Hepatic stellate cell (primary cell): ENCODE measurements at regions not wholly inside any gene's neighbourhood (a gene's known extent, or its start where the extent isn't known, plus 50 kb on each side); places are given as distances from the start of the nearest gene placed in this dataset.

Experiments
- DNase-seq: peaks from one replicate; pipeline ENCODE4 v3.0.0; 2011; ENCODE audit warnings: low spot score

DNA sequence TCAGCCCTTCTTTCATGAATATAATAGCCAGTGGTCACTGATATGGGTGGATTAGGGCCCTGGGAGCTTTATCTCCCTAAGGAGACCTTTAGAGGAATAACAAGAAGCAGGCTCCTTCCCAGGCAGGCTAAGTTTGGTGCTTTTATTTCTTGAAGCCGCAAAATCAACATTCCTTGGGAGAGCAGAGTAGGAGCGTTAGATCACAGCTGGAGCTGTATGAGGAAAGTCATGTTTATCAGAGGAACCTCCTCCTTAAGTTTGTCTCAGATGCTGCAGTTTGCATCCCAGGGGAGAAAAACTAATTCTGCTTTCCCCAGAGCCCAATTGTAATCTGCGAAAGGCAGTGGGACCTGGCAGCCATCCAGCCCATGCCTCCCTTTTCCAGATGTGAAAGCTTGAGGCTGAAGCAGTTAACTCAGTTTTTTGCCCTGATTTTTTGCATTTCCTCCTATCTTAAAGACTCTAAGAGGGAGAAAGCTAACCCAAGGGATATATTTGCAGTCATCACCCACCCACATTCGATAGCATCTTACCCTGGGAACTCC, 186.0 kb upstream of the FRMPD4 start:
- DNase-seq: no peak

DNA sequence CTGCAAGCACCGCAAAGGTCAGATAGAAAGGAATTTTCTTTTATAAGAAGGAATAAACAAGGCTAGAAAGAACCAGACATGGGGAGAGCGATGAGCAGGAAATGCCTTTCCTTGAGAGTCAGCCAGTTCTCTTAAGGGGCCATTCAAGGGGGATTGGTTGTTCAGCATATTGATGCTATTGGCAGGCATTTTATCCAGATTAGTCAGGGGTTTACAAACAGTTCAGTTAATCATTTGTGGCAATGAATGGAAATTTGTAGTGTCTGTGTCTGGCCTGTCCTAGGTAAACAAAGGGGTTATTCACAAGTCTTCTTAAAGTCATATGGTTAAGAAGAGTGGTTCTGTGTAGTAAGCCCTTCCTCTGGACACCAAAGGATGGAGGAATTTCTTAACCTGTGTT, 184.7 kb upstream of the FRMPD4 start:
- peak; percentile 4 for DNase-seq

DNA sequence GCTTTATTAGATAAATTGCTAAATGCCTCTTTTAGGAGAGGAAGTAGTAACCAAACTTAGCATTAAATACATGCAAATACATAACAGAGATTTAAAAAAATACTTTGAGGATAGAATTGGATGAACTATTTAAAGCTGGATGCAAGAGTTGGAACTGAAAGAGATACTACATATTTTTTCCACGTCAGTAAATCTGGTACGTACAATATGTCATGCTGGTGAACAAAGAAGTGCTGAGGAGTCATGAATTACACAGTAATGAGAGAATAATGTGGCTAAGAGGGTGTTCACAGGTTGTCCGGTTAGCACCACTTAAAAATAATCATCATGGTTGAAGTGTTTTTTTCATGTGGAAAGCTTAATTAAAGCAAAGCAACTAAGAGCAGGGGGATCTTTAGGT, 184.1 kb upstream of the FRMPD4 start:
- DNase-seq: no peak

DNA sequence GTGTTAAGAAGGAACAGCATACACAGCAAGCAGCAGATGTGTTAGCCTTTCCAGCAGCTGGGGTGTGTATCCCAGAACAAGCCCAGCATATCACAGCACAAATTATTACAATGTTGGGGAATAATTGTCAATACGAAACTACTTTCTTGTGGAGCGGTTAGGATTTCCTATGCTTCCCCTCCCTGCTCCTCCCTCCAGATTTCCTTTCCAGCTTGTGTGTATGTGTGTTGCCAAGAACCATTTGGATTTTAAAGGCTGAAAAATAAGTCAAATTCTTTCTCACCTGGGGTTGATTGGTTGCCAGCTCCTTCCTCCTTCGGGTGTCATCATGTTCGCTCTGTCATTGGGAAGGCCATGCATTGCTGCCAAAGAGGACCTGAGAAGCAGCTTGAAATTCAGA, 178.2 kb upstream of the FRMPD4 start:
- no peak for DNase-seq

DNA sequence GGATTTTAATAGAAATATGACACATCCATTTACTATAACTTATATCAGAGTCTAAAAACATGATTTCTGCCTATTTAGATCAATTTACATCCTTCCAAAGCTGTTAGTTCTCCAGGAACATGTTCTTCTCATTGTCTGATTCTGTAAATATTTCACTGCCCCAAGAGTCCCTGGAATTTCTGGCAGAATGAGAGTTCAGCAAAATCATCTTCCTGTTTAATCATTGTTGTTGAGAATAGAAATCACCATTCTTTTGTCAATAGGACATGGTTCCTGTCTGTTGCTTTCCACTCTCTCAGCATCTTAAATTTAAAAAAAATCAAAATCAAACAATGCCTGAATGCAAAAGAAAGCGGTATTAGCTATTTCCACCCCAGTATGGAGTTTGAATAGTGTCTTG, 172.8 kb upstream of the FRMPD4 start:
- no peak for DNase-seq

DNA sequence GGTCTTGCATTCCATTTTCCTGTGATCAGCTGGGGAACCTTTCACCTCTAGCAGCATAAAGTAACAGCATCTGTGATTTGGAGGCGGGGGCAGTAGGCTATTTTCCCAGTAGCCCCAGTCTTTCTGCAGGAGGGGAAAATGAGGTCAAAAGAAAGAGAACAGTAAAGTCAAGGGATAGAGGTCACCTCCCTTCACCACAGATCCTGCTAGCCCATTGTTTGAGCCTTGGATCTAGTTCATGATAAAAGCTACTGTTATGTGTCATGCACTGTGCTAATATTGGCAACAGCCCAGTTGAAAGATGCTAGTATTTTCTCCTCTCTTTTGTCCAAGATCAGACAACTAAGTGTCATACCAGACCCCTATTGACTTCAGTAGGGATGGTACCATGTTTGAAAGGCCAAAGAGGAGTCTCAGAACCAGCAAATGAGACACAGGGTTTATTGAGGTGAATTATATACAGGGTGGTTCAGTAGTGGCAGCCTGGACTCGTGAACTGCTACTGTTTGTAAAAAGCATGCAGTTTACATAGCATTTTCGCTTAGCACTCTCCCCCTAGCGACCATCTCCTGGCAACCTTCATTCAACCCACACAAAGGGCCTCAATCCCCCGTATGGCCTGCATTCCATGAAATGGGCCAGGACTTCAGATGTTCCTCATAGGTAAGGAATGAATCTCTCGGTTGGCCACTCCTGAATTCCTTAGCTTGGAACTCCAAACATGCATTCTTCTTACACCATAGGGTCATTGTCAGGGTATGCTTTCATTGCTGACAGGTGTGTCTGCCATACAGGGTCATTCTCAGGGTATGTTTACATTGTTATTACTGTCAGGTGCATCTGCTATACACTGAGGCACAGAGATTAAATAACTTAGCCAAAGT, 170.0 kb upstream of the FRMPD4 start:
- no peak for DNase-seq

DNA sequence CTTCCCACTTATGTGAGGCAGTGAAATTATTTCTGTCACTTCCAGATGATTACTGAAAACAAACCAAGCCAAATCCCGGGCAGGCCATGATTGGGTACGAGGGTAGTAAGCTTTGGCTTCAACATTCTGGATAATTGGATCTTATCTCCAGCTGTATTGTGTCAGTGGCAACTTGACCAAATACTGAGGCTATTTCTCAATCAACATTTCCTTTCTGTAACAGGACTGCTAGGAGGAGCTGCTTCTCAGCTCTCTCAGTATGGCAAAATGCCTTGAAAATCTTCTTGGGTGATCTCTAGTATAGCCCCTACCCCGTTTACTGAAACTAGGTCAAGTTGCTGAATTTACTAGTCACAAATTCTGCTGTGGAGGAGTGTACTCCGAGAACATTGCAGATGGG, 169.3 kb upstream of the FRMPD4 start:
- DNase-seq: no peak

DNA sequence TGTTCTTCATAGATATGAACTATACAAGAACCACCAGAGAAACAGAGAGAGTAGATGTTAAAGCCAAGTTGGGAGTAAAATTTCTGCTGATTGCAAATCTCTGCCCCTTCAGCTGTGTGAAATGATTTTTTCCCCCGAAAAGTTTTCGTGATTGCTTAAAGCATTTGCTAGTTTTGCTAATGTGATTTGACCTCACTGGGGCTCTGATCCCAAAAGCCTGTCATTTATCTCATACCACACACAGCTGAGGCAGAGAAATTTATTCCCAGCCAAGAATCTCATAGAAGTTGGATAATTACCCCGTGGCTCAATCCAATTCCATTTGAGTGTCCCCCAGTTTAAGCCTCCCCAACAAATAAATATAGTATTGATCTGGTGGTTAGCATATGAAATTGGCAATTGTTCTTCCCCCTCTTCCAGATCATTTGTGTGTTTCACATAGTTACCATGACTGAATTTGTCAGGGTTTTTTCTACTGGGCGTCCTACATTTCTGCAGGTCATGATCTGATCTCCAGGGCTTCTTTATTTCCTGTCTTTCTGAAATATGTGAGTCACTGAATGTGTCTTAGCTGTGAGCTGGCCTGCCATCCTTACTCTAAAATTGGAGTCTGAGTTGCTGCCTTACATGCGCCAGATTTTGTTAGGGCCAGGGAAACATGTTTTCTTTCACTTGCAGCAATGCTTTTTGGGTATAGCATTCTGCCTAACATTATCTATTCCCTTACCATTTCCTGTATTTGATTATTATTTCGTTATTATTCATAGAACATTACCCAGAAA, 167.5 kb upstream of the FRMPD4 start:
- DNase-seq: no peak

DNA sequence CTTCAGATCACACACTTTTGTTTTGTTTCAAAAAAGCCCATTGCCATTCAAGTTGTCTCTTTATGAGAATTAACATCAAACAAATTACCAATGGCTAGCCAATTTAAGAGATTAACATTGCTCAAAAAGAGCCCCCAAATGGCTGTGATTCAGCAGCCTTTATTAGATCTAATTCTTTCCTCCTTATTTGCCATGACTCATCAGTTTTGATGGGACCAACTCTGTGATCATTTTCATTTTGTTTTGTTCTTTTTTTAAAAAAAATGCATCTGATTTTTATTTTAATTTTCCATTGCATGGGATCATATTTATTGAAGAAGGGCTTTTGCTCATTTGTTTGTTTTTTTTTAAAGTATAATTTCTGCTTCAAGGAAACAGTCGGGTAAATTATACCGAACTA, 161.6 kb upstream of the FRMPD4 start:
- DNase-seq: no peak

DNA sequence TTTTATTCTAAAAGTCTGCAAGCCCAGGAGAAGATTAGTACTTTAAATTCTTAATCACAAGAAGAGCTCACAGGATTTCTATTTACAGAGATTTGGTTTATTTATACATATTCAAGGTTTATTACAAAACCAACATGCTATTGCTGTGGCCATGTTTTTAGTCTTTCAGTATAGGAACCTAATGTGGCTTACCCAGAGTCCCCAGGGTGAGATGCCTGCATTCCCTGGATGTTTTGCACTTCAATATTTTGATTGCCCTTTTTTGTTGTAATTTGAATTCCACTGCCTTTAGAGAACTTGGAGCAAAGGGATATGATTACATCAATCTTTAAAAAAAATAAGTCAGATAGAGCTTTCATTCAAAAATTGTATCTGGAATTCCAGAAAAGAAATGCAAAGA, 146.0 kb upstream of the FRMPD4 start:
- no peak for DNase-seq

DNA sequence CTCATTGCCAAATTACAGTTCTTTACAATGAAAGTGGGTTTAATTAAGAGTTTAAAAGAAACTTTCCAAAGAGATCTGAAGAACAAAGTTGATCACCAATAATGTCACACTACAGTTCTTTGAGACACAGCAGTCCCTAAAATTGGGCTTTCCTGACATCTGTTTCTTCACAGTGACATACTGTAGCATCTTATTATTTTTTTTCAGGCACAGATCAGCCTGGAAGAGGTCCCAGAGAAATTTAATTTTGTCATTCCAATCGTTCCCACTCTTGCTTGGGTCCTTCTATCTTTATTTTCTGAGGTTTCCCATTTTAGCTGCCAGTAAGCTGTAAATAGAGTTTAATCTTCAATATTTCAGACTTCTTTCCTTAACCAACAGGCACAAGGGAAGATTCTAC, 143.1 kb upstream of the FRMPD4 start:
- DNase-seq: no peak

DNA sequence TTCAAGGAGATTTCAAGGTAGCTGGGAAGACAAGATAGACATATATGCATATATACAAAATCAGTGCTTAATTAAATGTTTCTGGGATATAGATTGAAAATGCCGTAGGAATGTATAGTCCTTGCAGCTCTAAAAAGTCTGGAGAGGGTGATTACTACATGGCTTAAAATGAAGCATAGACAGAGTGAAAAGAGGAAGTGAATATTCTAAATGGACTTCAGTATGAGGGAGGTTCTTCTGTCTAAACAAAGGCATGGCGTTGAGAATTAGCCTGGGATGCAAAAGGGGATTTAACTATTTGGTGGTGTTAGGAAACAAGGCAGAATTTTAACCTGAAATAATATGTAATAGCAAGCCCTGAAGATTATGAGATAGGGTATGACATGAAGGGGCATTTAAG, 141.5 kb upstream of the FRMPD4 start:
- no peak for DNase-seq

DNA sequence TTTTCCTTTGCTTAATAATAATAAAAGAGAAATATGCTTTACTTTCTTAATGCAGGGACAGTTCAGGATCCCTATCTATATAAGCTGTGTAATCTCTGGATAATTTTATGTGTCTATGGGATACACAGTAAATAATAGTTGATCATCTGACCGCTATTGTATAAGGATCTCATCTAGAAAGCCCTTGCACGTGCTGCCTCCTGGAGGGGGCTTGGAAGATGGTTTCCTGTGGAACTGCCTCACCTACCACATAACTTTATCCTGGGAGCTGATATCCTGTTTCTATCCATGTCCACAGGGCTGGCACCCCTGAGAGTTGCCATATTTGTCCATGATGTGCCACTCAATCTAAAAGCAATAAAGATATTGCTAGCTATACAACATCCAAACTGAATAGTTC, 139.3 kb upstream of the FRMPD4 start:
- DNase-seq: no peak

DNA sequence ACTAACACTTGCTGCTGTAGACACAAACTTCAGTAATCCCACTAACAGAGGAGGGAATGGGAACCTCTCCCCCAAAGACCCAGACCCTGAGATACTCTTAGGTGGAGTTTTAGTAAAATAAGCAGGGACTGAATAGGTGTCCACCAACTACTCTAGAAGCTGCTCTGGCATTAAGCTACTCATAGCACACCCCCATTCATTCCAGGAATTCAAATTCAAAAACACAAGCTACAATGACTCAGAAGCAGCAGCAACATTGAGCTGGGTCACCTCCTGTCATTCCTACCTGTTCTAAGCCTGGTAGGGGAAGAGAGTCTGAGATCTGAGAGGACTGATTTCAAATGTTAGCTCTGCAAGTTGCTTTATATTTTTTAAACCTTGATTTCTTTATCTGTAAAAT, 135.4 kb upstream of the FRMPD4 start:
- no peak for DNase-seq

DNA sequence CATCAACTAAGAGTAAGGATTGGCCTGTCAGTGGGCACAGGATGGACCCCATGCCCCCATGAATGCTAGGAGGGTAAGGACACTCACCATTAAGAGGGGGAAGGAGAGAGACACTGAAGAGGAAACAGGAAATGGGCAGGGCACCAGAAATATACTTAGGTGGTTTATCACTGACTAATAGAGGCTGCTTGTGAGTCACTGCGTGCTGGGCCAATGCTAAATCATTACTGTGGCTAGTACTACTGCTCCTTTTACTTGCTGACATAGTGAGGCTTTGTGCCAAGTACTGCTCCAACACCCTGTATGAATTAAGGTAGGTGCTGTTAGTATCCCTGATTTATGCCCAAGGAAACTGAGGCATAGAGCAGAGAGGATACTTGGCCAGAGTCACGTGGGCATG, 130.4 kb upstream of the FRMPD4 start:
- peak; percentile 19 for DNase-seq

DNA sequence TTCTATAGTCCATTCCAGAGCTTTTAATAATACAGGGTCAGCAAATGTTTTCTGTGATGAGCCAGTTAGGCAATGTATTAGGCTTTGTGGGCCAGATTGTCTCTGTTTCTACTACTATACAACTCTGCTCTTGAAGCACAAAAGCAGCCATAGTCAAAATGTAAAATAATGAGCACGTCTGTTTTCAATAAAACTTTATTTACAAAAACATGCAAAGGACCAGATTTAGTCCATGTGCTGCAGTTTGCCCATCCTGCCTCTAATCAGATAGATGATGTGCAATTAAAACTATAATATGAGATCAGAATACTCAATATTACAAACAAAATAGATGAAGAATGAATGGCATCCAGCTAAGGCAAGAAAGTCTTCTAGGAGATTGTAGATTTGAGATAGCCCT, 127.8 kb upstream of the FRMPD4 start:
- no peak for DNase-seq

DNA sequence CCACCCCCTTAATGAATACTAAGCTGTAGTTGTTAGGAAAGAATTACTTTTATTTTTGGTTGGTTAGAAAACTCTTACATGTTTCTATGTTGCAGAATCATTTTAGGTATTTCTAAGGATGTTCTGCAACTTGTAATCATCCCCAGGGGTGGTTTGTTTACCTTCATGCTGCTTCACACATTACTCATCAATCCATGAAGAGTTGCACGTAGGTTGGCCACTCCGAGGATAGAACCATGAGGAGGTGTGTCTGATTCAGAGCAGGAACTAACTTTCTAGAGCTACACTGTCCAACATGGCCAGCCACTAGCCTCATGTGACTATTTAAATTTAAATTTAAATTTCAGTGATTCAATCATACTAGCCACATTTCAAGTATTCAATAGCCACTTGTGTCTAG, 127.2 kb upstream of the FRMPD4 start:
- no peak for DNase-seq

DNA sequence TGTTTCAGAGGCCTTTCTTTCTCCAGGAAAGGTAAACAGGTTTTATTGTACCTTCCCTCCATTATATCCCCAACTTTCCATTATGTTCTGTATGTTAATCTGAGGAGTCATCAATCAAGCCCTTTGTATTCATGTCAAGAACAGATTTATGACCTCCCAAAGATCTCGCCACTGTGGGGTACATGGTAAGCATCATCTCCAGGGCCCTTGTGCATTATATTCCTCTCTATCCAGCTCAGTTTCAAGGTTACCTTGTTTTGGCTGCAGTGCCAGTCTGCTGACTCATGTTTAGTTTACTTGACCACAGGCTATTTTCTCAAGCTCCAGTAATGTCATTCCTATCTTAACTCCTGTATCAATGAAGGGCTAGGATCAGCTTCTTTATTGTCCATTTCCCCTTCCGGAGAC, 125.1 kb upstream of the FRMPD4 start:
- DNase-seq: peak; percentile 6

DNA sequence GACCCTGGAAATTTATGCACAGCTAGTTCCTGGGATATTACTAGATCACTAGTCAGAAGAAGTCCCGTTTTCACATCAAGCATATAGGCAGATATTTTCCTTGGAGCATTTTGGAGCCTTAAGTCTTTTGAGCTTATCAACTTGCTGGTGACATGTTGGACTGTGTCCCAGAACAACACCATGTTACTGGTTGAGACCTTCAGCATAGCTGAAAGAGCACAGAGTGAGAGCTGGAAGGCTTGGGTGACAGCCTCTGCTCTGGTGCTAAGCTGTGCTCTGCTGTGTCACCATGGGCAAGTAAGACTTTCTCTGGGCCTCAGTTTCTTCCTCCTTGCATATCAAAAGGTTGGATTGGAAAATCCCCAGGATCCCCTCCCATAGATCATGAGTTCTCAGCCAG, 116.6 kb upstream of the FRMPD4 start:
- no peak for DNase-seq

DNA sequence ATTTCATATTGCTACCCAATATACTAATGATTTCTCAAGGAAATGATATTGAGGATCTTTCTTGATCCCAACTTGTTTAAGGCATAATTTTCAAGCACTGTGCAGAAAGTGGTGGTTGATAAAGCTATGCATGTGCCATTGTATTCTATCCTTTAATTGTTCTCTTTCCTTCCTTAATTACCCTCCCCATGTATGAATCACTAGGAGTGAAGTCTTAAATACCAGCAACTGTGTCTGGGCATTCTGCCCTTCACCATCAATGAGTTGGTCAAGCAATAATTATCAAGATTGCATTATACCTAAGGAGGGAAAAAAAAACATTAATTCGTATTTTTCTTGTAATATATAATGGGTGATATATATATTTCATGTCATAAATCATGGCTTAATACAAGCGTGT, 111.8 kb upstream of the FRMPD4 start:
- DNase-seq: no peak

DNA sequence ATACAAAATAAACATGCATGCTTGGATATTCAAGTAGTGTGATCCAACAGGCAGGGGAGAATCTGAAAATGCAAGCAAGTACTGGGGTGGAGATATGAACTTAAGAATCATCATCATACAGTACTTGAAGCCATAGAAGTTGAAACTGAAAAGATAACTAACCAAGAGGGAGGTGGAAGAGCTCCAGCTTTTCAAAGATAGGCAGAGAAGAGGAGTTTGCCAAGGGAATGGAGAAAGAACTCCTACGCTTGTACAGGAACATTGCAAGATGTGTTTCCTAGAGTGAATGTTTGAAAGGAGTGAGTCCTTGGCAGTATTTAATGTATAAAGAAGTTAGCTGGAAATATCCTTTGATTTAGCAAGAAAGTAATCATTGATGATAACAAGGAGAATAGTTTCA, 106.2 kb upstream of the FRMPD4 start:
- no peak for DNase-seq

DNA sequence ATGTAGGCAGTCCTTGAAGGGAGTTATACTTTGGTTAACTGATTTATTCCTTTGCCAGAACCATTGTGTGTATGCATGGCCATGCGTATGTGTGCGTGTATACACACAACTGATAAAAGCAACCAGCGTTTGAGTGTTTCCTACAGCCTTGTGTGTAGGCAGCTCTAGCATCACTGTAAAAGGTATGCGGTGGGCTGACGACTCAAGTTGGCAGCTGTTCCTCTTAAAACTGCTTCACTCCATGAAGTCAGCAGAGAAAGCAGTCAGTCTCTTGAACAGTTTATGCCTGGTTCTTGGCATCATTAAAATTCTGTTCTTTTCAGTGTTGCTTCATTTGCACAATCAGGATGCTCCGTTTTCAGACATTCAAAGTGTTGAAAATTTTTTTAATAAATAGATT, 103.5 kb upstream of the FRMPD4 start:
- no peak for DNase-seq

DNA sequence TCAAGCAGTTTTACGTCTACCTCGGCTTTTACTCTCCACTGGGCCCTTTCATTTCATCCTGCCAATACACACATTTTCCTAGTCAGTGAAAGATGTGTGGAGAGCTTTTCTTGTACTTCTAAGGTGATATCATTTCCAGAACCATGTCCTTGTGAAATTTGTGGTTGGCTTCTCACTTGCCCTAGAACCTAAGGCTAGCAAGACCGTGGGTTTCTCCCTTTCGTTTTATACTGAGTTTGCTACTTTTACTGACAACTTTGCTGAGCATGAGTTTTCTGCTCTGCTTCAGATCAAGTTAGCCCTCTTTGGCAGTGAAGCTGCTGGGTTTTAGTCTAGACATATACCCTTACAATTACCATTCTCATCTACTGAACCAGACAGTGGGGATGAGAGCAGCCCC, 95.7 kb upstream of the FRMPD4 start:
- no peak for DNase-seq
